NCI-H1417 treated with DMSO at 0.1 percent for 48 hours (cell line): ENCODE measurements at regions not wholly inside any gene's neighbourhood (a gene's known extent, or its start where the extent isn't known, plus 50 kb on each side); places are given as distances from the start of the nearest gene placed in this dataset.

ENCODE experiments used
- DNase-seq: peaks from one replicate; lab custom pipeline; 2025; lab: John Stamatoyannopoulos, UW

GRCh38 chr2:228653884-228654283 is 472.4 kb upstream of the SPHKAP start:
- DNase-seq, result no peak

- DNase-seq, result no peak
These were observed 470.9 kb upstream of the SPHKAP start for GRCh38 chr2:228652366-228652765.

DNA sequence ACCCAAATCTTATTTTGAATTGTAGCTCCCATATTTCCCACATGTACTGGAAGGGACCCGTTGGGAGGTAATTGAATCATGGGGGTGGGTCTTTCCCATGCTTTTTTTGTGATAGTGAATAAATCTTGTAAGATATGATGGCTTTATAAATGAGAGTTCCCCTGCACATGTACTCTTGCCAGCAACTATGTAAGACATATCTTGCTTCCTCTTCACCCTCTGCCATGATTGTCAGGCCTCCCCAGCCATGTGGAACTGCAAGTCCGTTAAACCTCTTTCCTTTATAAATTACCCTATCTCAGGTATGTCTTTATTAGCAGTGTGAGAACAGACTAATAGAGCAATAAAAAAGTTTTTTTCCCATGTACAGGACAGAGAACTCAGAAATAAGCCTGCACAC is 468.4 kb upstream of the SPHKAP start:
- DNase-seq, result no peak

DNA sequence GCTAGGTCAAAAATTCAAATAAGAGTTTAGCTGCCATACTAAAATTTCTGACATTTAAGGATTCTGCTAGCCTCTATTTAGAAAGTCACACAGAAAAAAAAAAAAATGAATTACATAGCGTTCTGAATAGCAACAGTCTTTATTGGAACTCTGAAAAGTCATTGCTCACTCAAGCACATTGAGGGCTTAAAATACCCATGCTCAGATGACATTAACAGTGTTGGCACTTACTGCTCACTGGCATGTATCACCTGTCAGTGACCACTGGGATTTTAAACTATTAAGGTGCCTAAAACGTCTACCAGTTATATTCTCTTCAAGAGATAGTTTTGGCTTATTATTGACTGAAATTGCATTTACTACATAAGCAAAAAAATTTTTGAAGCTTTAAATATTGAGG is 468.0 kb upstream of the SPHKAP start:
- no peak for DNase-seq

DNA sequence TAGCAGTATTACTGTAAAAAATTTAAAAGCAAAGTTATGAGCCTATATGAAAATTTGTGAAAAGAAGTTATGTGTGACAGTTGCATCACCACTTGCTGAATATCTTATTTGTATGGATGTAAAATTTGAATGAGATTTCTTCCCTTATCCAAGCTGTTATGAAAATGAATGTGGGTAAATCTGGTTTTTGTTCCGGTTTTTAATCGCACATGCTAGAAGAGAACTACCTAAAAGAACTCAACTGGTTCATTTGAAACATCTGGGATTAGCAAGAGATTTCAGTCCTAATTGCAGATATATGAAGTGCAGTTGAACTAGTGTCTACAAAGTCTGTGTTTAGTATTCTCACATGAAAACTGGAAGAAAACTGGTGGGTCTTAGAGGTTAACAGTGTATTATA is 467.1 kb upstream of the SPHKAP start:
- DNase-seq, result no peak

GRCh38 chr2:228646061-228646460 is 464.6 kb upstream of the SPHKAP start:
- DNase-seq, result no peak

GRCh38 chr2:228644199-228644598 is 462.7 kb upstream of the SPHKAP start:
- no peak for DNase-seq

DNA sequence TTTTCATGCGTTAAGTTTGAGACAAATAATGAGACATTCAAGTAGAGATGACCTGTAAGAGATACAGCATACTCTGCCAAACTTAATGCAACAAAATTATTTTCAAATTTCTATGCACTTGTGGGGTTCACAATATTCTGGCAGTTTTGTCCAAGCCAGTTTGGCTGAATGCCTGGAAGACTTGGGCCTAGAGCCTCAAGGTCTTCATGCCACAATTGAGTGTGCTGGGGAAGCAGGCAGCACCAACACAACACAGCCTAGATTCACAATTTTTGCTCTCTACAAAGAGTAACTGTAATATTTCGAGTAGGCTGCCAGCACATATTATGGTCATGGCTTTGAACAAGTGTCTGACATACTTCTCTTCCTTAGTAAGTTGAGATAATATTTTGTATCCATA is 461.4 kb upstream of the SPHKAP start:
- no peak for DNase-seq

- DNase-seq, result no peak
These were observed 449.3 kb upstream of the SPHKAP start for GRCh38 chr2:228630786-228631185.

DNA sequence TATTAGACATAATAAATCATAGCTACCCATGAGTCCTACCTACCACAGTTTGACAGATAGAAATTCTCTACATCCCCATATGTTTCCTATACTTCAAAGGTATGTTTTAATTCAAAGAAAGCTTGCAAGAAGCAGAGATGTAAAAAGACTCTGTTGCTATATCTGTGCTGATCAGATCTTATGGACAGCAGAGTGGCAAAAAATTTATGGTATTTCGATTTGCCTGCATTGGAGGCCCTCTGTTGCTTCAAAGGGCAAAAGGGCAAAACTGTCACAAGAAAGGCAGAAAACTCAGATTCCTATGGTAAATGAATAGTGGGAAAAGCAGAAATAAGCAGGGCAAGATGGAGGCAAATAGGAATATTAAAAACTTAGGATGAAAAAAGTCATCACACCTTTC is 447.8 kb upstream of the SPHKAP start:
- no peak for DNase-seq

DNA sequence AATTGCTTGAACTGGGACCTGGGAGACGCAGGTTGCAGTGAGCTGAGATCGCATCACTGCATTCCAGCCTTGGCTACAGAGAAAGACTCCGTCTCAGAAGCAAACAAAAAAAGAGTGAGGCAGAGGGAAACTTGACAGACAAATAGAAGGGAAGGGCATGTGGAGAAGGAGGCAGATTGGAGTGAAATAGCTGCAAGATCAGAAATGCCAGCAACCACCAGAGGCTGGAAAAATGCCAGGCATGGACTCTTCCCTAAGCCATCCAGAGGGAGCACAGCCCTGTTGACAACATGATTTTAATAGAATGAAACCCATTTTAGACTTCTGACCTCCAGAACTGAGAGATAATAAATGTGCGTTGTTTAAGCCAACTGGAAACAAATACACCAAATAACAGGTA is 447.2 kb upstream of the SPHKAP start:
- no peak for DNase-seq

DNA sequence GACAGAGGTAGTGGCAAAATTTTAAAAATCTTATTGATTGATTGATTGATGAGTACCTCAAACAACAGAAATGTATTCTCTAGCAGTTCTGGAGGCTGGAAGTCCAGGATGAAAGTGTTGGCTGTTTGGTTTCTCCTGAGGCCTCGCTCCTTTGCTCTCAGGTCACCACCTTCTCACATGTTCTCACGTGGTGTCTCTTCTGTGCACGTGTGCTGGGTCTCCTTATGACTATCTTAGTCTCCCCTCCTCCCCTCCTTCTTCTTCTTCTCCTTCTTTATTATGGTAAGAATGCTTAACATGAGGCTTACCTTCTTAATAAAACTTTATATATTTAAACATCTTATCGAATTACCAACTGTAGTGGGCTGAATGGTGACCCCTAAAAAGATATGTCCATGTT is 446.0 kb upstream of the SPHKAP start:
- no peak for DNase-seq

GRCh38 chr2:228625481-228625880 is 444.0 kb upstream of the SPHKAP start:
- no peak for DNase-seq

DNA sequence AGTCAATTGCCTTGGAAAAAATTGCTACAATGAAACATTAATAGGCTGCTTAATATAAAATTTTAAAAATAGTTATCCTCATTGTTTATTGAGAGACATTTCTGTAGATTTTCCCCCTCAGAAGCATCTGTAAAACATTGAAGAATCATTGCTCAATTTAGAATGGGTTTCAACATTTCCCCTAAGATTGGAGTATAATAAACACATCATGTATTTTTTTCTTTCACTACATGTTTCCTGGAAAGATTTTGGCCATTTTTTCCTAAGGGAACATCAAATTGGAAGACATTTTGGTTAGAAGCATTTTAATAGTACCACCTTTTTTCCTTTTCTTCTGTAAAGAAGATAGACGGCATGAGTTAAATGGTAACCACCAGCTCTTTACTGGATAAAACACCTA is 443.2 kb upstream of the SPHKAP start:
- no peak for DNase-seq

DNA sequence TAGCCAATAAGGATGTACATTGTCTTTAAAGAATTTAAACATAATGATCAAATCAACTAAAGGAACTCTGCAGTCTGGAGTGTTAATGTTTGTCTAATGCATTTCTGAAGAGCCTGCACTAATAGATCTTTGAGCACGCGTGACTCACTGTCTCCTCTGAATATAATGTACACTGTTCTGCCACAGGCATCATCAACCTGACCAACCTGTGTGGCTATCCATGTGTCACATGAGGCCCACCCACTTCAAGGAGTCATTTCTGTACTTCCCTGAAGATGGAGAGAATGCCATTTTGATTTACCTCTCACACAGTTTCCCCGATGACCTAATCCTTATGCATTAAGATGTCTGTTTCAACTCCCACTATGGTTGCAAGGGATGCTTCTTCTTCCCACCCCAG is 434.0 kb upstream of the SPHKAP start:
- DNase-seq, result no peak

- no peak for DNase-seq
These were observed 433.3 kb upstream of the SPHKAP start for GRCh38 chr2:228614741-228615140.

- peak; percentile 57 for DNase-seq
These were observed 431.8 kb upstream of the SPHKAP start for GRCh38 chr2:228613133-228613850.

DNA sequence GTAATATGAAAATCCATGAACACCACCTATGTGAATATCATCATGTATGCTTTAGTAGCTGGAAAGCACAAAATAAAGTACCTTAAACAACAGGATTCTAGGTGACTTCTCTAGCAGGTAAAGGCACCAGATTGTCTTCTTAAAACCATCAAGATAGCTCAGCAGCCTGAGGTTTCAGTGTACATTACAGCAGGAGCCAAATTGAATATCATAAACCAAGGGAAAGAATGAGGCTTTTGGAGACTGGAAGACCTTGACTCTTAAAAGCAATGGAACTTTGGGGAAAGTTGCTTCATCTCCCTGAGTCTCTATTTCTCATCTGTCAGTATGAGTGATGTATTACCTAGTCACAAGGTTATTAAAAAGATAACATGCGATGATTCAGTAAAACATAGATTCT is 429.7 kb upstream of the SPHKAP start:
- DNase-seq, result no peak

DNA sequence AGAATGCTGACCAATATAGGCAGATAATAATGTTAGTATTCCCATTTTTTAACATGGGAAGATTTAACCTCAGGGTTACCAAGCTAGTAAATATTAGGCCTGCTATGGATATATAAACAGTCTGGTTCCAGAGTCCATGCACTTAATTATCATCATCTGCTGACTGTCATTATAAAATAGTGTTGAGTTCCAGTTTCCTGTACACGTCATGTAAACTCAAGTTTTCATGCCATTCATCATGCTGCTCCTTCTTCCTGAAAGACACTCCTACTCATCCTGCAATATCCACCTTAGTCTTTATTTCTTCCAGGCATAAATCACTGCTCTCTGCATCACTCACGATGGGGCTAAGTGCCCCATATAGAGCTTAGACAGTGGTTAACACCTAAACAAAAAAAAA is 420.8 kb upstream of the SPHKAP start:
- DNase-seq, result no peak

DNA sequence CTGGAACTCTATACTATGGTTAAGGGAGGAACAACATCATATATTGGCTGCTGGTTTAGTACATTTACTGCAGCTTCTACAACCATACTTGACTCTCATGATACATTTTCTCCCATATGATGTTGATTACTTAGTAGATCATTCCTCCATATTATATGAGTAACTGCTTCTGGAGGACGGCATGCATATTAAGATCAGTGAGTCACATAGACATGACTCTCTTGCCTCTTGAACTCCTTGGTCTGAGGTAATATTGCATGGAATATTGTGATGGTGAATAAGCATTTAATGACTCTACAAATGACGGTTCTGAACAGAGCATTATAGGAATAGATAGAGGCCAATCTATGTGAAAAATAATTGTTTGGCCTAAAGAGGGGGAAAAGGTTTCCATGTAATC is 418.8 kb upstream of the SPHKAP start:
- DNase-seq, result no peak

DNA sequence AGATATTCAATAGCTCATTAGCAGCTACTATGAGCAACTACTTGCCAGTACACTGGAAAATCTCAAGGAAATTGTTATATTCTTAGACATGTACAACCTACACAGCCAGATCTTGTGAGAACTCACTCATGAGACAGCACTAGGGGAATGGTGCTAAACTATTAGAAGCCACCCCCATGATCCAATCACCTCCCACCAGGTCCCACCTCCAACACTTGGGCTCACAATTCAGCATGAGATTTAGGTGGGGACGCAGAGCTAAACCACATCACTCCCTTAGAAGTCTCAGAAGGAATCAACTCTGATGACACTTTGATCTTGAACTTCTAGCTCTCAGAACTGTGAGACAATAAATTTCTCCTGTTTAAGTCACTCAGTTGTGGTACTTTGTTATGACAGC is 418.3 kb upstream of the SPHKAP start:
- DNase-seq, result no peak

DNA sequence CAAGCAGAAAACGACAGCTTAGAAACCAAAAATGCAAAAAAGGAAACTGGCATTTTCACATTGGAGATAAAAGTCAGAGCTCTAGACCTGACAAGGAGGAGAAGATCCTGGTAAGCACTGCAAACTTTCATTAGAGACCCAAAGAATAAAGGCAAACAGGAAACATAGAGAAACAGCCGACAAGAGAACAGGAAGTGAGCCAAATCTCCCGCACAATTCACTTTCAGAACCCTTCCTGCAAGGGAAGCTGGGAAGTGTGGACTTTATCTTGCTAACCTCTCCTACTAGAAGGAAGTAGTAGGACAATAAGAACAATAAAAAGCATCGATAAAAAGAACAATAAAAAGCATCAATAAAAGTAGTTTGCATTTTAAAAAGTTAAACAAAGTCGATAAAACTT is 417.8 kb upstream of the SPHKAP start:
- no peak for DNase-seq

DNA sequence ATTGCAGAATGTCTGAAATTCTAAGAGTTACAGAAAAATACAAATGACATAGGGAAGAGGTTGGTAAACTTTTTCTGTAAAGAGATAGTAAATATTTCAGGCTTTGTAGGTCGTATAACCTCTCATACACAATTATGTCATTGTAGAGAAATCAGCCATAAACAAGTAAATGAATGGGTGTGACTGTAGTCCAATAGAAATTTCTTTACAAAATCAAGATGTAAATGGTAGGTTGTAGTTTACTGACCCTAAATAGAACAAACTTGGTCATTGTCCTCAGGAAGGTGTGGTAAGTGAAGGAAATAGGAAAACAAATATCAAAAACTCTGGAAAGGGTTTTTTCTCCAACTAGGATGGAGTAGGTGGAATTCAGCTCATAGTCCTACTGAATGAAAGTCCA is 415.5 kb upstream of the SPHKAP start:
- DNase-seq, result no peak

GRCh38 chr2:228594012-228594411 is 412.5 kb upstream of the SPHKAP start:
- no peak for DNase-seq

GRCh38 chr2:228592925-228593324 is 411.4 kb upstream of the SPHKAP start:
- DNase-seq, result no peak
